Cardiac fibroblast (primary cell): ENCODE measurements at regions not wholly inside any gene's neighbourhood (a gene's known extent, or its start where the extent isn't known, plus 50 kb on each side); places are given as distances from the start of the nearest gene placed in this dataset.
"Not testable (repeated sequence)": the region's sequence is repeated elsewhere in the genome, so short reads cannot be mapped to it uniquely, and the experiment has no call there.

ENCODE experiments used
- DNase-seq, 2 donors: peaks; one replicate each; pipeline versions ENCODE4 v3.0.0 to v3.0.0-alpha.2; 2010; ENCODE audit warnings: low read depth in 2 of 2
- H3K4me3 ChIP-seq, 2 donors: replicated peaks in 1 of 2; 1 replicate in 1 of 2; 2 replicates in 1 of 2; pipeline ENCODE4 v1.5.1; 2011; ENCODE audit warnings: low read depth in 2 of 2, low read length in 2 of 2, mild to moderate bottlenecking in 2 of 2, moderate library complexity in 1 of 2
- CTCF ChIP-seq: IDR thresholded peaks from one replicate; pipeline ENCODE4 v1.5.1; 2011; ENCODE audit warnings: low read depth, mild to moderate bottlenecking, low read length, inconsistent platforms

GRCh38 chr9:68627104-68627503, 77.9 kb upstream of the PIP5K1B start:
- no peak overlapping the region for H3K4me3 ChIP-seq
- TF ChIP-seq CTCF = no peak
- no peak for DNase-seq

DNA sequence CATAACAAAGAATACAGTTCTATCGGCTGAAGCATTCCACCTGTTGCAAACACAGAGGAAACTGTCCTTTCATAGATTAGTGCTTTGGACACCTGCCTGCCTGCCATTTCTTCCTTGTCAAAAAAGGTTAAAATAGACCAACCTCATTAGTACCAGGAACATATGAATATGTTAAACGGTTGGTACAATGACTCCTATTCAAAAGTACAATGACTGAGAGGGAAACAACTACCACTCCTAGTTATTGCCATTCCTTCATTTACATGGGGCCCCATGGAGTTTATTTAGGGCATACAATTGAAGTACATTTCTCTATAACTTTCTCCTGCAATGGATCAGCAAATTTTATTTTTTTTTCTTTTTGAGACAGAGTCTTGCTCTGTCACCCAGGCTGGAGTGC, 77.4 kb upstream of the PIP5K1B start:
- no peak for TF ChIP-seq CTCF
- DNase-seq = no peak
- no peak overlapping the region for H3K4me3 ChIP-seq

DNA sequence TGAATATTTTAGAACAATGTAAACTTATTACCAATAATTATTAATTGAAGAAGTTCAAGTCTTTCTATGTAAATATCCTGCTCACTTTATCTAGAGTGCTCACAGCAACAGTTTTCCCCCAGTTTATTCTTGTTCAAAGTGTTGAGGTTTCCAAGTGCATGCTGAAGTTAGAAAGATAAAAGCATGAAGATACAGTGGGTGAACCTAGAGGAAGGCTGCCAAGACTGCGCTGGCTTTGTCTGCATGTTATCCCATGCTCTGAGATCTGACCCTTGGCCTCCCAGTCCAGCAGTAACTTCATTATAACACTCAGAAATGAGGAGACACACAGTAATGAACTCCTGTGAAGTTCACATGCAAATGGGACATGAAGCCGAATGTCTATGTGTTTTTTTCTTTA, 76.0 kb upstream of the PIP5K1B start:
- H3K4me3 ChIP-seq = no peak overlapping the region
- no peak for TF ChIP-seq CTCF
- no peak for DNase-seq

DNA sequence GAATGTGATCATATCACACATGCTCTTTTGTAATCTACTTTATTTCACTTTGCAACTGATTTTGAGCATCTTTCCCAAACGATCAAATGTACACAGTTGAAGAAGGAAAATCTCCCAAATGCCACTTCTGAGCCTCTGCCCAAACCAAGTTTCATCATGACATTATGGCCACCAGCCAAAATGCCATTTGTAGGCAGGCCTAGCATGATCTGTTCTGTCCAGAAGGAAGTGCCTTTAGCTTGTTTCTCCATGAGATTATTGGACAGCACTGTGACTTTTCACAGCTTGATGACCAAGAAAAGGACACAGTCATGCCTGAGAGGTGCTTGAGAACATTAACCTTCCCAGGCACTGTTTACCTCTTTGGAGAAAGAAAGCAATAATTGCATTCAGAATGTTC, 73.2 kb upstream of the PIP5K1B start:
- TF ChIP-seq CTCF = no peak
- no peak for DNase-seq
- no peak overlapping the region for H3K4me3 ChIP-seq

DNA sequence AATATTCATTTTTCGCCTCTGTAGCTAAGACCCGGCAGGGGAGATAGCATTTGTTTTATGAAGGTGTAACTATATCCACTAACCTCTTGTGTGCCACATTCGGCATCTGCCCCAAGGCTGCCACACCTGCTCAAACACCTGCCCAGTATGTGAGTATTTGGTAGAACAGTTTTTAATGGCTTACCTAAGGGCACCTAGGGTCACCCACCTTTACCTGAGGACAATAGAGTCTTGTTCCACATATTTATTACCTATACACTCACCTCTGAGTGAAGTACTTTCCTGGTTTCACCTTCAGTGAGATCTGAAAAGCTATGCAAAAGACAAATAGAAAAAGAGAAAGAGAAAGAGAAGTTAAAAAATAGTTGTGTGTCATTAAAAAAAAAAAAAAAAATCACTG, 68.0 kb upstream of the PIP5K1B start:
- no peak for DNase-seq
- no peak overlapping the region for H3K4me3 ChIP-seq
- no peak for TF ChIP-seq CTCF

DNA sequence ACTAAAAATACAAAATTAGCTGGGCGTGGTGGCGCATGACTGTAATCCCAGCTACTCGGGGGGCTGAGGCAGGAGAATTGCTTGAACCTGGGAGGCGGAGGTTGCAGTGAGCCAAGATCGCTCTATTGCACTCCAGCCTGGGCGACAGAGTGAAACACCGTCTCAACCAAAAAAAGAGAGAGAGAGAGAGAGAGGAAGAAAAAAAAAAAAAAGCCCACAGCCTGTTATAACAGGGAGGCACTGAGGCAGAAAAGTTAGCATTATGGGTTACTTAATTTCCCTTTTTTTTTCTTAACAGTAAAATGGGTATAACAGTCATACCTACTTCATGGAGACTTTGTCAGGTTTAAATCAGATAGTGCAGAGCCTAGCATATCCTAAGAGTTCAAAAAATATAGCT, 65.8 kb upstream of the PIP5K1B start:
- not testable (repeated sequence) for DNase-seq

DNA sequence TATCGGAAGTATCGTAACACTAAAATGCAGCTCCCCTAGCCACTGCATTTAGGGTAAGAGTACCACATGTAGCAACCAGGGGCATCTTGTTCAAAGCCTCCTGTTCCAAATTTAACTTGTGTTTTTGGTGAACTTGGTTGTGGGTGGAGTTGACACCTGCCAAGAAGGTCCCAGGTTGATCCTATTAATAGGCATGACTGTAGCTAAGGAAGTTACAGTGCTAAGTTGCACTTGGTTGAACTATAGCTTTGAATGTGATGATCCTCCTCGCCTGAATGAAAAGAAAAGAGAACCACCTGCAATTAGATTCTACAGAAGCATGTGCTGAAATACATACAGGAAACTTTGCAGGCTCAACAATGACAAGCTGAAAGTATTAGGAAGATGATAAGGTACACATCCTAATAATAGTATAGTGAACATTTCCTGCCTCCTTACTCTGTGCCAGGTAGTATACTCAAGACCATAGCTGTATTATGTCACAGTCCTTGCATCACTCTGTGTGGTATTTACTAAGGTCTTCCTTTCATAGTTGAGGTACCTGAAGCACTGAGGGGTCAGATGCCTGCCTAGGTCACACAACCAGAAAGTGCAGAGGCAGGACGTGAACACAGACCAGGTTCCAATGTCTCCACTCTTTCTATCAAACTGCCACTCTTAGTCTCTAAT, 64.5 kb upstream of the PIP5K1B start:
- H3K4me3 ChIP-seq = no peak overlapping the region
- TF ChIP-seq CTCF = no peak
- DNase-seq = no peak

More for the DNA sequence above, 65.8 kb upstream of the PIP5K1B start:
- not testable (repeated sequence) for H3K4me3 ChIP-seq
